ENCODE measurements at regions not wholly inside any gene's neighbourhood (a gene's known extent, or its start where the extent isn't known, plus 50 kb on each side); places are given as distances from the start of the nearest gene placed in this dataset.

GRCh38 chr7:153027210-153027609 is 267.7 kb downstream of the ACTR3B start:
- no peak for TF ChIP-seq CTCF (IDR thresholded peaks at IDR 0.05; ENCODE audit: extremely low read depth, missing control alignments)
- DNase-seq (ENCODE audit: low spot score), result no peak

DNA sequence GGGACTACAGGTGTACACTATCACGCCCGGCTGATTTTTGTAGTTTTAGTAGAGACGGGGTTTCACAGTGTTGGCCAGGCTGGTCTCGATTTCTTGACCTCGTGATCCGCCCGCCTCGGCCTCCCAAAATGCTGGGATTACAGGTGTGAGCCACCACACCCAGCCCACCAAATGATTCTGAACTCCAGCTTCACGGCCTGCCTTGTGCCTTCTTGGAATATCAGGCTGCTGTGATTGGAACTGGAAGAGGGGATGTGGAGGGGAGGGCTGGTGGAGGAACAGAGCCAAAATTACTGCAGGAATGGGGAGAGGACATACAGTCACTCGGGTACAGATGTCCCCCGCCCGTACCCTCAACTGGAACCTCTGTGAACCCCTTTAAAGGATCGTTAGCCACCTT is 268.4 kb downstream of the ACTR3B start:
- DNase-seq (ENCODE audit: low spot score), result no peak
- no peak for TF ChIP-seq CTCF (IDR thresholded peaks at IDR 0.05; ENCODE audit: extremely low read depth, missing control alignments)

- no peak for TF ChIP-seq CTCF (IDR thresholded peaks at IDR 0.05; ENCODE audit: extremely low read depth, missing control alignments)
- DNase-seq (ENCODE audit: low spot score), result no peak
Measured at GRCh38 chr7:153030976-153031375, 271.4 kb downstream of the ACTR3B start.

GRCh38 chr7:153034791-153035190 is 275.2 kb downstream of the ACTR3B start:
- DNase-seq (ENCODE audit: low spot score), result no peak
- no peak for TF ChIP-seq CTCF (IDR thresholded peaks at IDR 0.05; ENCODE audit: extremely low read depth, missing control alignments)

GRCh38 chr7:153036396-153037063 is 277.0 kb downstream of the ACTR3B start:
- DNase-seq (ENCODE audit: low spot score), result no peak
- no peak for TF ChIP-seq CTCF (IDR thresholded peaks at IDR 0.05; ENCODE audit: extremely low read depth, missing control alignments)

GRCh38 chr7:153043440-153043839 is 283.9 kb downstream of the ACTR3B start:
- DNase-seq (ENCODE audit: low spot score), result no peak
- TF ChIP-seq CTCF (IDR thresholded peaks at IDR 0.05; ENCODE audit: extremely low read depth, missing control alignments), result no peak

- DNase-seq (ENCODE audit: low spot score), result no peak
- TF ChIP-seq CTCF (IDR thresholded peaks at IDR 0.05; ENCODE audit: extremely low read depth, missing control alignments), result no peak
Measured at GRCh38 chr7:153044981-153045380, 285.4 kb downstream of the ACTR3B start.

All from GM20000 (cell line).